ENCODE measurements at regions not wholly inside any gene's neighbourhood (a gene's known extent, or its start where the extent isn't known, plus 50 kb on each side); places are given as distances from the start of the nearest gene placed in this dataset.
"Not testable (repeated sequence)": the region's sequence is repeated elsewhere in the genome, so short reads cannot be mapped to it uniquely, and the experiment has no call there.

DNA sequence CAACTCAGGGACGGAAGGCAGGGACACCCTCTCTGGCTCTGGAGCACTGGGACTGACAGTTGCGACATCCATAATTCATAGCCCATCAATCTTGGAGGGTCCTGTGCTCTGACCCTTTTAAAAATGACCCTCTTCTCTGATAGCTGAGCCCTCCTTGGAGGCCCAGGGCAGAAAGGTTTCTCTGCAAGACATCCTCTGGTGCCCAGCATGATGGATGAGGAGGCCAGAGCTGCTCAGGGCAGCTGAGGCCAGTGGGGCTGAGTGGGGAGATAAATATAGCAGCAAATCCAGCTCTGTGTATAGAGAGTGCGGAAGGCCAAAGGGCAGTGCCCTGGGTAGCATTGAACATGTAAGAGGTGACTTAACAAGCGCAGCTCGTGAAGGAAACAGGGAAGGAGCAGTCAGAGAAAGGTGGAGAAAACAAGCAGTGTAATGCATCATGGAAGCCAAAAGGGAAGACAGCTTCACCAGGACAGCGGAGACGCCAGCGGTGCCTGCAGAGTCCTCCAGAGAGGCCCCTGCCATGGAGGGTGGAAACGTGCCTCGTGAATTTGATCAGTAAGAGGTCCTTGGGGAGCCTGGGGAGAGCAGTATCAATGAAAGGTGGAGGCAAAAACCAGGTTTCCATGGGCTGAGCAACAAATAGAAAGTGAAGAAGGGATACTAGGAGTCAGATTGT, 50.4 kb upstream of the FMOD start:
- no peak for DNase-seq

DNA sequence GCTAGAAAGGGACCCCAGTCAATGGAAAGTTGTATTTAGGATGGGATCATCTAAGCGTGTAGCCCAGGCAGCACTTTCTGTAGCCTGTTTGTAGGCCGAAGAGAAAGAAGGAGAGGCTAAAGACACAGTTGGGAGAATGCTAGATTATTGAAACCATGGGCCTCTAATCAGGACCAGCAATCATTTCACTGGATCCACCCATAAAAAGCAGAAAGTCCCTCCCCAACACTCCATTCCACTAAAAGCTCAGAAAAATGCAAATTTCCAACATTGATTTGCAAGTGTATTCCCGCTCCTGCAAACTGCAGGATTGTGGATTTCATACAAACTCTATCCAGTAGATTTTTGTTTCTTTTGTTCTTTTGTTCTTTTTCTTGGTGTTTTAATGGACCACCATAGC, 51.2 kb upstream of the FMOD start:
- no peak for DNase-seq

DNA sequence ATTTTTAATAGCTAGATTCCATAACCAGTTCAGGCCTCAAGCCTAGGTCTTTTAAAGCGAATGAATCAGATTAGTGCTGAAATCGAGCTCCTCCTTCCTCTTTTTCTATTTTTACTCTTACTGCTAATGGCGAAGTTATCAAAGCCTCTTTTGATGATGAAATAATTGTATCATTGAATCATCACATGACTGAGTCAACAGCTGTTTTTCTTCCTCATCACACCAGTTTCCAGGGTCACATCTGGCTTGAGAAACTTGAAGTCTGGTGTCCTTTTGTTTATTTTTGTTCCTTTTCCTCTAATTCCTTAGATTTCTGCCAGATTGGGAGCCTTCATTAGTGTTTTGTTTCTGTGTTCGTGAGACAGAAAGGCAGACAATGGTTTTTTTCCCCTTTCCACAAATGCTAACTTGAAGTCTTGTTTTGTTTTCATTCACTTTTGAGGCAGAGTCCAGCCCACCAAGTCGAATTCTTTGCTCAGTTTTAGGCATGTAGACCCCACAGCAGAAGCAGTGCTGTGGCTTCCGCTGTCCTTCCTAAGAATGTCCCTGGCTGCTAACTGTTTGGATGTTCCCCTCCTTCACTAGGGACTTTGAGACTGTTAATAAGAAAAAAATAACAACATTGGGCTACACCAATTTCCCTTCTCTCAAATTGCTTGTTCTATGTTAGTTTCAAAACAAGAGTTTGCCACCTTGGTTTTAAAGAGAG, 51.9 kb upstream of the FMOD start:
- peak; percentile 38 for DNase-seq

DNA sequence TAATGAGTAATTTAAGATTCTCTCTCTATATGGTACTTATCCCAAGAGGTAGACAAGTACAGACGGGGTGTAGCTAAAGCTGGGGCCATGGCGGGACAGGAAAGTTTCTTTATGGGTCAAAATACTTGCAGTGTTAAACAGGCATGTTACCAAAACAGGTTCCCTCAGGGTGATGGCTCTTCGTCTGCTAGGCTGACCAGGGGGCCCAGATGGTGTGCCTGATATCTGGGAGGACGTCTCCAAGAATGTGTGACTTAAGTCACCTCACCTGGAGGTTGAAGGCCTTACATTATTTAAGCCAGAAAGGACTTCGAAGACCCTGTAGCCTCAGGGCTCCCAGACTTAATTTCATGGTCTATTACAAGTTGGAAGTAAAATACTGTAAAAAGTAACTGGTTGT, 52.7 kb upstream of the FMOD start:
- no peak for DNase-seq

DNA sequence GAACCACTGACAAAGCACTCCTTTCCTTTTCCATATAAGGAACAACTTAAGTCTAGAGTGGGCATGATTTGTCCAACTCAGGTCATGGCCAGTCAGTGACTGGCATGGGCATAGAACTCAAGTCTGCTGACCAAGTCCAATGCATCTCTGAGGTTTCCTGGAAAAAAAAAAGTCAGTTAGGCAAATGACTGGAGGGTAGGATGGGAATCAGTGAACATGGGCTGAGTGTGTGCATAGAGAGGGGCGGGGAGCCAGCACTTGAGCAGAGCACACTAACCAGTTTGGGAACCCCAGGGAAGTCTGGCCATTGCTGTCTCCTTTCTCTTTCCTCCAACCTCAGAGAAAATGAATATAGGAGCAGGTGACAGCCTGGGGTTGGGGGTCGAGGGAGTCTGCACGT, 53.6 kb upstream of the FMOD start:
- no peak for DNase-seq

DNA sequence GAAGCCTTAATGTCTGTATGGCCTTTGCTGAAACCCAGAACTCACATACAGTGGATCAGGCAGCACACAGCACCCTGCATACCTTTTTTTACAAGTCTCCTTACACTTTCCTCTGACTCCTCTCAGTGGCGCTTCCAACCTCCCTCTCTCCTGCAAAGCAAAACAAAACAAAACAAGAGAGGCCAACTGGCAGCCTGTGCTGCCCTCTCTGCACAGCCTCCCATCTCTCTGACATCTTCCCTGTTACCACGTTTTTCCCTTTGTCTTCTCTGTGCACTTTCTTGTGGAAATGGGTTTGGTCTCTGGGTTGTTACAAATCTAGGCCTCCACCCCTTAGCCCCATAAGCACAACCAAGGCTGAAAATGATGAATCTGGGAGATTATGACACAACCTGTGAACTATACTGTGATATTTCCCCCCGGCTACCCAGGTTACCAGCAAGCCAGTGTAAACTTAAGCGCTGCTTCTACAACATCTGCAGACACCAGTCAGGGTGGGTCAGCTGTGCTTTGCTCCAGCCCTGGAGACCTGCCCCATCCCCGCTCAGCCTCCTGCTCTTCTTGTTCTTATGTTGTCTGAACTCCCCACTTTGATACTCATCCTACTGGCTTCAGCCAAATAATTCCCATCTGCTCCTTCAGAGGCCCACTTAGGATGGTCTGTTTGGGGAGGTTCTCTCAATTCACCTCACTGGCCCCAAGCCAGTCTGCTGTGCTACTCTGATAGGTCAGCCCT, 54.9 kb upstream of the FMOD start:
- no peak for DNase-seq

DNA sequence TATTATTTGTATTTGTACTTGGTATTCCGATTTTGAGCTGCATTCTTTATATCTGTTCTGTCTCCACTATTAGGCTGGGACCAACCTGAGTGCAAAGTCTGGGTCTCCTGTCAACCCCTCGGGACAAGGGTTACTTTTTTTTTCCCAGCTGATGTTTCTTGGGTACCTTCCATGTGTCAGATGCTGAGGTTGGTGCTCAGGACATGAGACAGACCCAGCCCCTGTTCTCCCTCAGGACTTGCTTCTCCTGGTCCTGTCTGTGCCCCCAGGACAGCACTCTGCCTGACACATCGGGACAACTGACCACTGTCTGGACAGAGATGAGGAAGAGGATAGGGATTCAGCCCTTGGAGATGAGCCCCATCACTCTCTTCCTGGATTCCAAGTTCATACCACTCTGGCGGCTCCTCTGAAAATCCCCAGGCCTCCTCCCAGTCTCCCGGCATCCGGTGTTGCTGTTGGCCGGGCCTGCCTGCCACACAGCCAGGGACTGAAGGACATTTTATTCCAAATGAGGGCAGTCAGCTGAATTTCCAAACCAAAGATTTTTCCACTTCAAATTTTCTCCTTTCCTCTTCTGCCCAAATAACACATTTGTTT, 55.6 kb upstream of the FMOD start:
- DNase-seq, result no peak

DNA sequence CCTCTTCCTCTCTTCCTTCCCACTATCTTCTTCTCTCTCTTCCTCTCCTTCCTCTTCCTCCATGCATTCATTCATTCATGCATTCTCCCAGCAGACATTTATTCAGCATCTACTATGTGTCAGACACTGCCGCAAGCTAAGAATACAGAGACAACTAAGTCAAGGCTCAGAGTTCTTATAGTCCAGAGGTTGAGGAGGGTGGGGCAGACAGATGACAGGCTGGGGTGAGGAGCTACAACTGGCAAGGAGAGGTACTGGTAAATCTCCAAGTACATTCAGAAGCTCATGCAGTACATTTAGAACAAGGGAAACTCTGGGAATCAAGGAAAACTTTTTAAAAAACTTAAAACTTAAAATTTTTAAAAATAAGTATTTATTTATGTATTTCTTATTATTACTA, 56.4 kb upstream of the FMOD start:
- DNase-seq, result no peak

DNA sequence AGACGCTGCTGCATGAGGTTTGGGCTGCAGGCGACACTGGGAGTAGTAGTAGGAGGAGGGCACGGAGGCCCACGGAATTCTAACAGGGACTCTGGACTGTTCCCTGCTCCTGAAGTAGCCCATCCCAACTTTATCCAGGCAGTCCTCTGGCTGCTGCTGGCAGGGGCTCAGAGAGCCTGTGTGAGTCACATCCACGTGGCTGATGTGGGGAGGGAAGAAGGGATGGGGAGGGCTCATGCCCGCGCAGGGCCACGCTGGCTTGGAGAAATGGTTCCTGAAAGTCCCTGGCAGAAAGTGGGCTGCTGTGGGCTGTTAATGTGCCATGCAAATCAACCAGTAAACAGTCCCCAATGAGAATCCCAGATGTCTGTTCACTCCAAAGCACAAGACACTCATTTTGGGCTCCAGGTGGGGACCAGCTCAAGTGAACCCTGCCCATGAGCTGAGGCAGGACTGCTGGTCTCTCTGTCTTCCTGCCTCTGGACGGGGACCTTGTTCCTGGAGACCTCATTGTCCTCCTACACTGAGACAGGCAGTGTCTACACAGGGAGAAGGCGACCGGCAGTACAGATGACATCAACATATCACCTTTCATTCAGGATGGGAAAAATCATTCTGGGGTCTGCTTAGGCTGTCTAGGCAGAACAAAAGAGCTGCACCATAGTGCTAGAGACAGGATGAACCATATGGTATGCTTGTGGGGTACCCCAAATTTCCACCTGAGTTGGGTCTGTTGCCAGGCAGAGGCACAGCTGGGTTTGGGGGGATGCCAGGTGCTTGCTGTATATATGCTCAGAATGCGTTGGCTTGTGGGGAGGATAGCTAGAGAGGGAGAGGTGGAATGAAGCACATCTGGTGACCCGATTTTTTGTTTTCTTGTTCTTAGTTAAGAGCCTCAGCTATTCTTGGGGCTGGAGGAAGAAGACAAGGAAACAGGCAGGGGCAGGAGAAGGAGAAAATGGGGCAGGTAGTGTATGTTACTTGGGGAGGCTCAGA, 57.9 kb upstream of the FMOD start:
- DNase-seq, result peak; percentile 52

DNA sequence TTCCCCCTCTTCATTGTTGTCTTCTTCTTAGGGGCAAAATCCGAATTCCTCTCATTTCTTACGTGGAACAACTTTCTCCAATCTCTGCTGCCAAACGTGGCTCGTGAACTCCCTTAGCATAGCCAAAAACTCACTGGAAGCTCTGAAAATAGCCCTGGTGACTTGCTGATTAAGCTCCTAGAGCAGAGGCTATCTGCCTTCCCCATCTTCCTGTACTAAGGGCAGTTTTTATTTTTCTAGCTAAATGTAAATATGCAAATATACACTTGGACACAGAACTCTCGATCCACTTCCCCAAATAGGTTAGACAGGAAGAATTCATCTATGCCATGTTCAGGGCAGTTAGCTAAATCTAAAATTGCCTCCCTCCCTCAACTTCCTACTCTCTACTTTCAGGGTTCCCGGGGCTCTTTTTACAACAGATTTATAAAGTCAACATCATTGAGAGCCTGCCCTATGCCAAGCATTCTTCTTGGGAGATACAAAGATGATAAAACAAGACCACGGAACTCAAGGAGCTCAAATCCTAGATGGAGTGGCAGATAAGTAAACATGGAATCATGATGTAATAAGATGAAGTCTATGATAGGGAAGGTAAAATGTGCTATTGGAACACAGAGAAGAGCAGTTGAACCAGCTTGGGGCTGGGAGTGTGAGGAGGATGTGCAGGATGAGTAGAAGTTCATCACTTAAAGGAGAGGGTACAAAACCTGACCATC, 59.4 kb upstream of the FMOD start:
- no peak for DNase-seq

DNA sequence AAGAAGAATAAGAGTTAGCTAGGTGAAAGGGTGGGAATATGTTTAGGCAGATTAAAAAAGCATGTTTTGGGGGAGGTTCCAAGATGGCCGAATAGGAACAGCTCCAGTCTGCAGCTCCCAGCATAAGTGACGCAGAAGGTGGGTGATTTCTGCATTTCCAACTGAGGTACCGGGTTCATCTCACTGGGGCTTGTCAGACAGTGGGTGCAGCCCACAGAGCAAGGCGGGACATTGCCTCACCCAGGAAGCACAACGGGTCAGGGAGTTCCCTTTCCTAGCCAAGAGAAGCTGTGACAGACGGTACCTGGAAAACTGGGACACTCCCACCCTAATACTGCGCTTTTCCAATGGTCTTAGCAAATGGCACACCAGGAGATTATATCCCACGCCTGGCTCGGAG, 60.5 kb upstream of the FMOD start:
- DNase-seq, result not testable (repeated sequence)

DNA sequence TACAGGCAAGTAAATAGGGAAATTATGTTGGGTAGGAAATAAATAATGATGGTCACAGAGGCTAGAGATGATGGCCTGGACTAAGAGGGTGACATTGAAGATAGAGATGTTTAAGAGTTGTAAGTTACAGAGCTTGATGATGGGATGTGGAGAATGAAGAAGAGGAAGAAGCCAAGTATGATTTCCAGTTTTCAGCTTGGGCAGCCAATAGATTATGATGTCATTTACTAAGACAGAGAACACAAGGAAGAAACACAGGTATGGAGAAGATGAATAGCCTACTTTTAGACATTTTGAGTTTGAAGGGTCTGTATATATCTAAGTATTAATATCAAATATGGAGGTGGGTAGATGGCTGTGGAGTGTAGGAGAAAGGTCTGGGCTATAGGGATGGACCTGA, 56.0 kb upstream of the PRELP start:
- DNase-seq, result no peak

DNA sequence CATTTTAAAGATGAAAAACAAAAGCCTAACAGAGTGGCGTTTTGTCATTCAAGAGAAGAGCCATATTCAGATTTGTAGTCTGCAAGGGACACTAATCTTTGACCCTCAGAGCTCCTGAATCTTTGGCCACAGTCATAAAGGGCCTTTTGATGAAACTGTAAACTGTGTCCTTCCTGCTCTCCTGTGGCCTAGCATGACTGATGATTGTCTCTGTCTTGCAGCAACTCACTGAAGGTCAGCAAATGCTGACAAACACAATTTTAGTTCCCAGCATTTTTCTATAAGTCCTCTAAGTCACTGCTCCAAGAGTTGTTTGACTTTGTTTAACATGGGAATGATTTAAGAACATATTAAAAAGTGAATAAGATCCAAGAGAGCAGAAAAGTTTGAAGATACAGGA, 55.3 kb upstream of the PRELP start:
- DNase-seq, result no peak

DNA sequence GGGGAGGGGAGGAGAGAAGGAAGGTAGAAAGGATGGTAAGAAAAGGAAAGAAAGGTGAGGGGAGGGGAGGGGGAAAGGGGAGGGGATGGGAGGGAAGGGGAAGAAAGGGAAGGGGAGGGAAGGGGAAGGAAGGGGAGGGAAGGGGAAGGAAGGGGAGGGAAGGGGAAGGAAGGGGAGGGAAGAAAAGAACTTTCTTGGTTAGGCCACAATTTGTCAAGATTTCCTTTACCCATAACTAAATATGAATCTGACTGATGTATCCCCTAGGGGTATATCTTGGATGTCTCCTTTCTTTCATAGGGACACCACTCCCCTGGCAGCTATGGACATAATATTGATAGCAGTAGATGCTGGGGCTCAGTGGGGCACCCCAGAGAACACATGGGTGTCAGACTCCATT, 54.4 kb upstream of the PRELP start:
- DNase-seq, result no peak

DNA sequence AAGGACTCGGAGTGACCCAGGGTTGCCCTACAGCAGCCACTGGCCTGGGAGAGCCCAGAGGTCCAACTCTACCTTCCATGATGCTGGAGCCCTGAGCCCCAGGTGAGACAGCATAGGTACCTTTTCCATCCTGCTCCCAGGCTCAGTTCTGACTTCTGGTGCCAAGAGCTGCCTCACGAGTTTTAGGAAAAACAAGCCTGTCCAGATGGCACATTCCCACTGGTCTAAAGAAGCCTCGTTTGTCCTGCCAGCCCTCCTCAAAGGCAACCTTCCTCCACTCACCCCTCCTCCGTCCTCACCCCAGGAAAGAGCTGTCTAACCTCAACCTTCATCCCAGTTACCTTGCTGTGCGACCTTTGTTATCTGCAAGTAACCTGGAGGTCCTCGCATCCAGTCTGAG, 53.5 kb upstream of the PRELP start:
- DNase-seq, result no peak

DNA sequence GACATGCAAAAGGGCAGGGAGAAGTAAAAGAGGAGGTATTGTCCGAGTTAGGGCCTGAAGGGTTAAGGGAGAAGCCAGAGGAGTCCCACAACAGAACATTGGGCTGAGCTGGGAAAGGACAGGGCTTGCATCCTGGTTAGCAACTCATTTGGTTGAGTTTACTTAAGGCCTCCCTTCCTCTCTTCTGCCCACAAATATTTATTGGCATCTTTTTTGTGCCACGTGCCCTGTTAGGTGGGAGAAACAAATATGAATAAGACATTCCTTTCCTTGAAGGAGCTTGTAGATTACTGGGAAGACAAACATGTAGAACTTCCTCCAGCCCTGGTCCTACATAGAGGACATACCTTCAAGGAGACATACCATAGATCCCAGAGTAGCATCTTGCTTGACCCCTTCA, 53.0 kb upstream of the PRELP start:
- no peak for DNase-seq

DNA sequence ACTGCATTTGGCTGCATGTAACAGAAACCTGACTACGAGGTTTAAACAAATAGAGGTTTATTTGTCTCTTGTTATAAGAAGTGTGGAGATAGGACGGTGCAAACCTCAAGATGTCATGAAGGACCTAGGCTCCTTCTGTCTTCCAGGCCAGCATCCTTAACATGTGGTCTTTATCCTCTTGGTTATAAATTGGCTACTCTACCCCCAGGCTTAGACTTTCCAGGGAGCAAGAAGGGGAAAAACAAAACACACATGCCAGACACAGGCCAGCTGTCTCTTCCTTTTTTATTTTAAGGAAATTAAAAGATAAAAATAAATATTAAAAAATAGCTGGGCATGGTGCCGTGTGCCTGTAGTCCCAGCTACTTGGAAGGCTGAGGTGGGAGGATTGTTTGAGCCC, 51.3 kb upstream of the PRELP start:
- no peak for DNase-seq

DNA sequence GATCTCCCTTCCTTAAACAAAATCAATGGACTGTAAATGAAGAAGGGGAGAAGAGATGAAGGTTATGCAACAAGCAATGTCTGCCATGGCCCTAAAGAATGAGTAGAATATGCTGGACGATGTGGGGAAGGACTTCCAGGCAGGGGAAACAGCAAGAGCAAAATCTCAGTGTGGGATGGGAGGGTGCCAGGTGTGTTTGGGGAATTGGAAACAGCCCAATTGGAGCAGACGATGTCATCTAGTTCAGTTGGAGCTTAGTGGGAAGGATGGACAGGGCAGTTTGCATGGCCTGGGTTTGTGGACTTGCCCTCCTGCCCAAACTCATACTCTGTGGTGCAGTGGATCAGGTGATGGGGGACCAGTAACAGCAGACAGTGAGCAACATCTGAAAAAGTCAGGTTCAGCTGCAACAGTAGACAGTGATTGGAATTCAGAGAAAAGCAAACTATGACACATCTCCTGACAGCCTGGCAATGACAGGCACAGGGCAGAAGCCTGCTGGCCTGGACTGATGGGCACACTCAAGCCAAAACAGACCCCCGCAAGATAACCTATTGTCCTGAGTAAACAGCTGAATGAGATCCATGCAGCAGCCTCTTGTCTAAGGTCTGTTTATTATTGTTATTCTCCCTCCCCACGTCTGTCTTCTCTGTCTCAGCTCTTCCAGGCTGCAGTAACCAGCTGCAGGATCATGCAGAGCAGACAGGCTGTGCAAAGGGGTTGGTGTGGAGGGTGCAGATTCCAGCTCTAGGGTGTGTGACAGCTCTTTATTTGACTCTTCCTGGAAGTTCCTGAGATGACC, 50.5 kb upstream of the PRELP start:
- no peak for DNase-seq

DNA sequence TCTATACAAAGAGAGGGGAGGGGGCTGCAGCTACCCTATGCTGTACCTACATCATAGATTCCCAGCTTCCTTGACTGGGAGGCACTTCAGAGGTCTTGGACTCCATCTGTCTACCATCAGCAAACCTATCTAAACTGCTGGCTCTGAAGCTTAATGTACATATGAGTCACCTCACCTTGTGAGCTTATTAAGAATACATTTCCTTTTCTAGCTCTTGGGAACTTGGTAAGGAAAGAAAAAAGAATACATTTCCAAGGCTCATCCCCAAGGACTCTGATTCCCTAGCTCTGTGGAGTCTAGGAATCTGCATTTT, 50.0 kb upstream of the PRELP start:
- no peak for DNase-seq

Measured in amniotic stem cell (primary cell).